GM12878 (cell line): ENCODE measurements at regions not wholly inside any gene's neighbourhood (a gene's known extent, or its start where the extent isn't known, plus 50 kb on each side); places are given as distances from the start of the nearest gene placed in this dataset.
A peak's percentile ranks its signal among the peaks of the same experiment; 100 is the strongest.

Experiments
- ATAC-seq: fragments of 200-7000 bp; cut with Tn5 transposase; 3 replicates; pipeline ENCODE4 v1.9.1; 2020; ENCODE audit warnings: mild to moderate bottlenecking, moderate library complexity
- BruUV-seq: library from RNA; stranded (reverse); fragments of 400-500 nt; replicated peaks from 2 replicates; lab custom pipeline; 2021; lab: Mats Ljungman, UMichigan
- CTCF ChIA-PET: fragments of 300-600 bp; sonication (Branson Sonifier 250); formaldehyde crosslinking; extraction: SDS; loops from one replicate; lab custom pipeline; 2021; ENCODE audit warnings: inconsistent platforms; lab: Yijun Ruan, JAX
- POLR2A ChIA-PET: fragments of 350-600 bp; formaldehyde crosslinking; extraction: SDS; loops from one replicate; lab custom pipeline; 2021; ENCODE audit warnings: inconsistent platforms; lab: Charles Lee
- RAD21 ChIA-PET: fragments of 300-600 bp; sonication (Branson Sonifier 250); formaldehyde crosslinking; loops from one replicate; lab custom pipeline; 2023; ENCODE audit warnings: antibody characterized with exemption; ENCODE audit not compliant: unreplicated experiment; lab: Charles Lee
- SMC1A ChIA-PET: fragments of 300-600 bp; sonication (Branson Sonifier 250); formaldehyde crosslinking; loops from one replicate; lab custom pipeline; 2023; ENCODE audit not compliant: unreplicated experiment, uncharacterized antibody; lab: Charles Lee
- DNase-seq: peaks from one replicate; pipeline ENCODE4 v3.0.0-alpha.2; 2011; ENCODE audit warnings: low read depth, low spot score
- FAIRE-seq: peaks from 3 replicates; lab custom pipeline; 2011; peaks lifted over from hg19 to GRCh38; lab: Jason Lieb, UNC
- H2AFZ ChIP-seq: 2 replicates; pipeline ENCODE4 v1.6.0; 2011; ENCODE audit warnings: low read depth, low read length, control low read depth; ENCODE audit not compliant: control insufficient read depth
- H3K27ac ChIP-seq: 2 replicates; pipeline ENCODE4 v1.5.1; 2011; ENCODE audit warnings: control low read depth; ENCODE audit not compliant: control insufficient read depth, insufficient read depth
- H3K27me3 ChIP-seq, 2 experiments: replicated peaks in 1 of 2; 2 replicates each; pipeline versions ENCODE4 v1.6.0 to v1.6.1; 2011; ENCODE audit warnings: low read length in 1 of 2; ENCODE audit not compliant: control insufficient read depth in 2 of 2, insufficient read depth in 2 of 2
- H3K36me3 ChIP-seq, 2 experiments: 2 replicates each; pipeline ENCODE4 v1.5.1; 2011; ENCODE audit warnings: low read length in 1 of 2; ENCODE audit not compliant: control insufficient read depth in 2 of 2, insufficient read depth in 2 of 2
- H3K4me1 ChIP-seq: 2 replicates; pipeline ENCODE4 v1.6.1; 2011; ENCODE audit warnings: mild to moderate bottlenecking, low read length, moderate library complexity, mixed read lengths; ENCODE audit not compliant: control insufficient read depth, insufficient read depth
- H3K4me2 ChIP-seq: 2 replicates; pipeline ENCODE4 v1.6.0; 2011; ENCODE audit warnings: control low read depth; ENCODE audit not compliant: control insufficient read depth, insufficient read depth
- H3K4me3 ChIP-seq: fragments of 200-600 bp; sonication (generic); 2 replicates; pipeline ENCODE4 v1.5.1; 2016
- H3K79me2 ChIP-seq: 2 replicates; pipeline ENCODE4 v1.6.0; 2011; ENCODE audit warnings: low read length; ENCODE audit not compliant: control insufficient read depth, insufficient read depth
- H3K9ac ChIP-seq: 2 replicates; pipeline ENCODE4 v1.8.0; 2011; ENCODE audit warnings: low read length, control low read depth, mixed read lengths; ENCODE audit not compliant: control insufficient read depth, insufficient read depth
- H3K9me3 ChIP-seq: replicated peaks from 3 replicates; pipeline ENCODE4 v1.5.1; 2011; ENCODE audit warnings: mild to moderate bottlenecking, low read length; ENCODE audit not compliant: control insufficient read depth, insufficient read depth
- H4K20me1 ChIP-seq: 2 replicates; pipeline ENCODE4 v1.6.0; 2011; ENCODE audit not compliant: control insufficient read depth, insufficient read depth
- PAX5 ChIP-seq: IDR thresholded peaks from 2 replicates; pipeline ENCODE4 v1.6.1; 2011; ENCODE audit warnings: low read depth, low read length, borderline replicate concordance
- RAD21 ChIP-seq: IDR thresholded peaks from 2 replicates; pipeline ENCODE4 v1.6.1; 2011; ENCODE audit warnings: mild to moderate bottlenecking, low read depth, low read length, moderate library complexity; ENCODE audit not compliant: insufficient read depth
- TCF7 ChIP-seq: IDR thresholded peaks from 2 replicates; pipeline ENCODE4 v1.6.1; 2014; ENCODE audit warnings: antibody characterized with exemption, borderline replicate concordance
- WGBS: methylation state at CpG from one replicate; pipeline ENCODE4 v1.1.6; 2016; ENCODE audit warnings: low lambda C conversion rate; ENCODE audit not compliant: insufficient replicate concordance, insufficient coverage; ENCODE audit errors: missing lambda C conversion rate; 5-methylcytosine and 5-hydroxymethylcytosine counted together
- in situ Hi-C: fragments of 300-500 bp; cut with MboI; formaldehyde crosslinking; loops from 9 replicates; pipeline ENCODE4 v1.14.3; 2018; ENCODE audit warnings: mixed read lengths
- intact Hi-C: fragments of 100-400 bp; cut with micrococcal nuclease; formaldehyde crosslinking; loops from one replicate; pipeline ENCODE4 v1.14.2; 2022; ENCODE audit not compliant: unreplicated experiment
- TF ChIP-seq, protein P1 (sequence below): fragments of 450-650 bp; IDR thresholded peaks from 2 replicates; pipeline ENCODE4 v1.6.1; 2014; ENCODE audit warnings: mild to moderate bottlenecking
- TF ChIP-seq, protein P2 (sequence below): fragments of 450-650 bp; IDR thresholded peaks from 2 replicates; pipeline ENCODE4 v1.6.1; 2017; ENCODE audit warnings: borderline replicate concordance

DNA sequence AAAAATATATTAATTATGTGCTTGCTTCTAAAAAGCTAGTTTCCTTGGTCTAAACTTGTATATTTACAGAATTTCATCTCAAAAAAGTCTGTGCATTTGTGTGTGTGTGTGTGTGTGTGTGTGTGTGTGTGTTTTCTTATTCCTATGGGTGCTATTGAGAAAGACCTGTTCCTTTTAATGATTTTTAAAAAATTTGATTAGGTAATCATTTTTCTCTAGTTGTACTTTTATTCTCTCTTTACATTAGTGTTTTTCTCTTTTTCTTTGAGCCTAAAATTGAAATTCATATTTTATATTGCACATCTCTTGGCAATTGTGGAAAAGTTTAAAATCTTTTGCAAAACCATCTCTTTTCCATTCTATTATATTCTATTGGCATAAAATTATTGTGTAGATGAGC is 690.4 kb upstream of the NDST4 start (continued):
- TF ChIP-seq, protein P1, sequence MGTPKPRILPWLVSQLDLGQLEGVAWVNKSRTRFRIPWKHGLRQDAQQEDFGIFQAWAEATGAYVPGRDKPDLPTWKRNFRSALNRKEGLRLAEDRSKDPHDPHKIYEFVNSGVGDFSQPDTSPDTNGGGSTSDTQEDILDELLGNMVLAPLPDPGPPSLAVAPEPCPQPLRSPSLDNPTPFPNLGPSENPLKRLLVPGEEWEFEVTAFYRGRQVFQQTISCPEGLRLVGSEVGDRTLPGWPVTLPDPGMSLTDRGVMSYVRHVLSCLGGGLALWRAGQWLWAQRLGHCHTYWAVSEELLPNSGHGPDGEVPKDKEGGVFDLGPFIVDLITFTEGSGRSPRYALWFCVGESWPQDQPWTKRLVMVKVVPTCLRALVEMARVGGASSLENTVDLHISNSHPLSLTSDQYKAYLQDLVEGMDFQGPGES, result no peak

DNA sequence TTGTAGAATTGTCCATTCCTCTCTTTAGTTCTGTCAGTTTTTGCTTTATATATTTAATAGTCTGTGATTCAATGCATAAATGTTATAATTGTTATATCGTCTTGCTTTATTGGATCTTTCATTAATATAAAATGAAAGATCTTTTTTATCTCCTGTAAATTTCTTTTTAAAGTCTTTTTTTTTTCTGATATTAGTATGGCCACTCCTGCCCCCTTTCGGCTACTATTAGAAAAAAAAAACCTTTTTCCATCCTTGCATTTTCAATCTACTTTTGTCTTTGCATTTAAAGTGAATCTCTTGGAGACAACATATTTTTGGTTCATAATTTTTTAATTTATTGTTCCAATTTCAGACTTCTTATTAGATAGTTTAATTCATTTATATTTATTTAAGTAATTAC is 677.4 kb upstream of the NDST4 start:
- H3K4me1 ChIP-seq, result no peaks in the 10 kb centered on the region
- no peaks in the 10 kb centered on the region for H4K20me1 ChIP-seq
- H3K36me3 ChIP-seq, result no peaks in the 10 kb centered on the region
- in situ Hi-C loops (no loop called here), intact Hi-C loops (no loop called here)
- no peaks in the 10 kb centered on the region for H3K27me3 ChIP-seq
- ATAC-seq, result no peak
- no peak overlapping the region for H2AFZ ChIP-seq
- no peak overlapping the region for H3K9ac ChIP-seq
- H3K4me2 ChIP-seq, result no peak overlapping the region
- 5% methylated on average over 2 of the region's 2 CpGs for WGBS
- no peak overlapping the region for H3K27ac ChIP-seq
- no peak for DNase-seq
- no peak for FAIRE-seq
- BruUV-seq, result no TSS peak
- RAD21 ChIA-PET, result no interaction called here
- CTCF ChIA-PET, result no interaction called here
- SMC1A ChIA-PET, result interaction anchor here (0.8 kb wide), 1 partner anchor 401 kb away, joined by 3 read pairs; no protein-coding TSS in a partner anchor
- TF ChIP-seq PAX5 (no peak), TCF7 (no peak), RAD21 (0 out of 2 replicates have a peak, but pooled peaks have one; percentile 6)
- TF ChIP-seq, protein P2, sequence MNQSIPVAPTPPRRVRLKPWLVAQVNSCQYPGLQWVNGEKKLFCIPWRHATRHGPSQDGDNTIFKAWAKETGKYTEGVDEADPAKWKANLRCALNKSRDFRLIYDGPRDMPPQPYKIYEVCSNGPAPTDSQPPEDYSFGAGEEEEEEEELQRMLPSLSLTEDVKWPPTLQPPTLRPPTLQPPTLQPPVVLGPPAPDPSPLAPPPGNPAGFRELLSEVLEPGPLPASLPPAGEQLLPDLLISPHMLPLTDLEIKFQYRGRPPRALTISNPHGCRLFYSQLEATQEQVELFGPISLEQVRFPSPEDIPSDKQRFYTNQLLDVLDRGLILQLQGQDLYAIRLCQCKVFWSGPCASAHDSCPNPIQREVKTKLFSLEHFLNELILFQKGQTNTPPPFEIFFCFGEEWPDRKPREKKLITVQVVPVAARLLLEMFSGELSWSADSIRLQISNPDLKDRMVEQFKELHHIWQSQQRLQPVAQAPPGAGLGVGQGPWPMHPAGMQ, result no peak
- no peaks in the 10 kb centered on the region for H3K9me3 ChIP-seq
- H3K4me3 ChIP-seq, result no peak overlapping the region
- POLR2A ChIA-PET, result no interaction called here
- no peaks in the 10 kb centered on the region for H3K79me2 ChIP-seq
